ENCODE measurements at regions not wholly inside any gene's neighbourhood (a gene's known extent, or its start where the extent isn't known, plus 50 kb on each side); places are given as distances from the start of the nearest gene placed in this dataset.

DNA sequence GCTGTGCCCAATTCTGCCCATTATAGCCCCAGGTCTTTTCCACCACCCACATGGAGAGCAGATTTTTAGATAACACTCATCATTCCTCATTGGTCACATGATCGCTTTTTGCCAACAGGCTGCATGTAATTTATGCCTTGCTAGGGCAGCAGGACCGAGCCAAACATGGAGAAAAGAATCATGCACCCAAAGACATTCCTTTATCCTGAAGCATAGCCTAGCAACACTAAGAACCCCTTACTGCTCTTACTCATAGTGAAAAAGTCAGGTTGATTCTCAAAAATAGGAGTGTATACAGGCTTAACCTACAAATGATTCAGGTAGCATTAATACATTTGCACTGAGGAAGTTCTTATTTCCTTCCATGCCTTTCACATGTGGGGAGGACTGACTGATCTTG, 765.5 kb downstream of the NLGN4Y start:
- no peaks in the 10 kb centered on the region for H3K27me3 ChIP-seq (ENCODE audit: insufficient read depth)
- H3K4me3 ChIP-seq, result no peak overlapping the region
- Mint-ChIP-seq H3K27ac (no peak overlapping the region), H3K27me3 (ENCODE audit: insufficient read depth, low read depth, poor library complexity) (no peaks in the 10 kb centered on the region), H3K36me3 (ENCODE audit: low read depth) (no peaks in the 10 kb centered on the region), H3K4me1 (peaks cover 4% of the 10 kb centered on the region; the same call in 1 of the 3 replicates), H3K9me3 (no peaks in the 10 kb centered on the region), H3K4me3 (no peak overlapping the region)
- no peak overlapping the region for H2AFZ ChIP-seq
- ATAC-seq (no peak), DNase-seq (ENCODE audit: low spot score) (no peak)
- H3K4me2 ChIP-seq, result no peak overlapping the region
- no peaks in the 10 kb centered on the region for H3K79me2 ChIP-seq (replicated peaks; ENCODE audit: insufficient read depth)
- H3K4me1 ChIP-seq (ENCODE audit: insufficient read depth), result no peaks in the 10 kb centered on the region
- H3K36me3 ChIP-seq (ENCODE audit: insufficient read depth), result no peaks in the 10 kb centered on the region
- H3F3A ChIP-seq (replicated peaks; ENCODE audit: low read depth), result no peaks in the 10 kb centered on the region
- no peaks in the 10 kb centered on the region for H4K20me1 ChIP-seq (replicated peaks; ENCODE audit: insufficient read depth)
- no peaks in the 10 kb centered on the region for H3K9me2 ChIP-seq (ENCODE audit: insufficient read depth)
- no peak overlapping the region for H3K27ac ChIP-seq (ENCODE audit: low read depth)
- no peak for TF ChIP-seq POLR2AphosphoS5 (IDR thresholded peaks at IDR 0.05; ENCODE audit: low read depth)
- no peak for TF ChIP-seq ETS1 (IDR thresholded peaks at IDR 0.05)

DNA sequence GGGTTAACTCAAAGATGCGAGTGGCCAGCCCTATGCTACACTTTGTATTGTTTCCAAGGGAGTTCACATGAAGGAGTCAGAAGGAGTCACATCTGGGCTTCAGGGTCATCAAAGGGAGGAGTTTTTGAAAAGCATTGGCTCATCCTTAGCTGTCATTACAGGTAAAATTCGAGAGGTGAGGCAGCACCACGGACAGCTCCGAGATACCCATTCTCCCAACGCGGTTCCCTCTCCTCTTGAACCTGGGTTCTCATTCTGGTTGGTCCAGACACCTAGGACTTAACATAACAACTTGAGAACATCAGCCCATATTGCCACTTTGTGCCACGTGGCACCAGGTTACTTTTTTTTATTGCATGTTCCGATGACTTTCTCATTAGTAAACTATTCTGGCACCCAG, 768.6 kb downstream of the NLGN4Y start:
- Mint-ChIP-seq H3K27ac (no peak overlapping the region), H3K4me1 (peaks cover 4% of the 10 kb centered on the region; the same call in 1 of the 3 replicates), H3K4me3 (no peak overlapping the region), H3K36me3 (ENCODE audit: low read depth) (no peaks in the 10 kb centered on the region), H3K27me3 (ENCODE audit: insufficient read depth, low read depth, poor library complexity) (no peaks in the 10 kb centered on the region), H3K9me3 (no peaks in the 10 kb centered on the region)
- no peaks in the 10 kb centered on the region for H3K4me1 ChIP-seq (ENCODE audit: insufficient read depth)
- no peaks in the 10 kb centered on the region for H3F3A ChIP-seq (replicated peaks; ENCODE audit: low read depth)
- H3K79me2 ChIP-seq (replicated peaks; ENCODE audit: insufficient read depth), result no peaks in the 10 kb centered on the region
- no peaks in the 10 kb centered on the region for H3K27me3 ChIP-seq (ENCODE audit: insufficient read depth)
- H3K27ac ChIP-seq (ENCODE audit: low read depth), result no peak overlapping the region
- DNase-seq (ENCODE audit: low spot score) (peak; percentile 49), ATAC-seq (no peak)
- TF ChIP-seq, protein P1, sequence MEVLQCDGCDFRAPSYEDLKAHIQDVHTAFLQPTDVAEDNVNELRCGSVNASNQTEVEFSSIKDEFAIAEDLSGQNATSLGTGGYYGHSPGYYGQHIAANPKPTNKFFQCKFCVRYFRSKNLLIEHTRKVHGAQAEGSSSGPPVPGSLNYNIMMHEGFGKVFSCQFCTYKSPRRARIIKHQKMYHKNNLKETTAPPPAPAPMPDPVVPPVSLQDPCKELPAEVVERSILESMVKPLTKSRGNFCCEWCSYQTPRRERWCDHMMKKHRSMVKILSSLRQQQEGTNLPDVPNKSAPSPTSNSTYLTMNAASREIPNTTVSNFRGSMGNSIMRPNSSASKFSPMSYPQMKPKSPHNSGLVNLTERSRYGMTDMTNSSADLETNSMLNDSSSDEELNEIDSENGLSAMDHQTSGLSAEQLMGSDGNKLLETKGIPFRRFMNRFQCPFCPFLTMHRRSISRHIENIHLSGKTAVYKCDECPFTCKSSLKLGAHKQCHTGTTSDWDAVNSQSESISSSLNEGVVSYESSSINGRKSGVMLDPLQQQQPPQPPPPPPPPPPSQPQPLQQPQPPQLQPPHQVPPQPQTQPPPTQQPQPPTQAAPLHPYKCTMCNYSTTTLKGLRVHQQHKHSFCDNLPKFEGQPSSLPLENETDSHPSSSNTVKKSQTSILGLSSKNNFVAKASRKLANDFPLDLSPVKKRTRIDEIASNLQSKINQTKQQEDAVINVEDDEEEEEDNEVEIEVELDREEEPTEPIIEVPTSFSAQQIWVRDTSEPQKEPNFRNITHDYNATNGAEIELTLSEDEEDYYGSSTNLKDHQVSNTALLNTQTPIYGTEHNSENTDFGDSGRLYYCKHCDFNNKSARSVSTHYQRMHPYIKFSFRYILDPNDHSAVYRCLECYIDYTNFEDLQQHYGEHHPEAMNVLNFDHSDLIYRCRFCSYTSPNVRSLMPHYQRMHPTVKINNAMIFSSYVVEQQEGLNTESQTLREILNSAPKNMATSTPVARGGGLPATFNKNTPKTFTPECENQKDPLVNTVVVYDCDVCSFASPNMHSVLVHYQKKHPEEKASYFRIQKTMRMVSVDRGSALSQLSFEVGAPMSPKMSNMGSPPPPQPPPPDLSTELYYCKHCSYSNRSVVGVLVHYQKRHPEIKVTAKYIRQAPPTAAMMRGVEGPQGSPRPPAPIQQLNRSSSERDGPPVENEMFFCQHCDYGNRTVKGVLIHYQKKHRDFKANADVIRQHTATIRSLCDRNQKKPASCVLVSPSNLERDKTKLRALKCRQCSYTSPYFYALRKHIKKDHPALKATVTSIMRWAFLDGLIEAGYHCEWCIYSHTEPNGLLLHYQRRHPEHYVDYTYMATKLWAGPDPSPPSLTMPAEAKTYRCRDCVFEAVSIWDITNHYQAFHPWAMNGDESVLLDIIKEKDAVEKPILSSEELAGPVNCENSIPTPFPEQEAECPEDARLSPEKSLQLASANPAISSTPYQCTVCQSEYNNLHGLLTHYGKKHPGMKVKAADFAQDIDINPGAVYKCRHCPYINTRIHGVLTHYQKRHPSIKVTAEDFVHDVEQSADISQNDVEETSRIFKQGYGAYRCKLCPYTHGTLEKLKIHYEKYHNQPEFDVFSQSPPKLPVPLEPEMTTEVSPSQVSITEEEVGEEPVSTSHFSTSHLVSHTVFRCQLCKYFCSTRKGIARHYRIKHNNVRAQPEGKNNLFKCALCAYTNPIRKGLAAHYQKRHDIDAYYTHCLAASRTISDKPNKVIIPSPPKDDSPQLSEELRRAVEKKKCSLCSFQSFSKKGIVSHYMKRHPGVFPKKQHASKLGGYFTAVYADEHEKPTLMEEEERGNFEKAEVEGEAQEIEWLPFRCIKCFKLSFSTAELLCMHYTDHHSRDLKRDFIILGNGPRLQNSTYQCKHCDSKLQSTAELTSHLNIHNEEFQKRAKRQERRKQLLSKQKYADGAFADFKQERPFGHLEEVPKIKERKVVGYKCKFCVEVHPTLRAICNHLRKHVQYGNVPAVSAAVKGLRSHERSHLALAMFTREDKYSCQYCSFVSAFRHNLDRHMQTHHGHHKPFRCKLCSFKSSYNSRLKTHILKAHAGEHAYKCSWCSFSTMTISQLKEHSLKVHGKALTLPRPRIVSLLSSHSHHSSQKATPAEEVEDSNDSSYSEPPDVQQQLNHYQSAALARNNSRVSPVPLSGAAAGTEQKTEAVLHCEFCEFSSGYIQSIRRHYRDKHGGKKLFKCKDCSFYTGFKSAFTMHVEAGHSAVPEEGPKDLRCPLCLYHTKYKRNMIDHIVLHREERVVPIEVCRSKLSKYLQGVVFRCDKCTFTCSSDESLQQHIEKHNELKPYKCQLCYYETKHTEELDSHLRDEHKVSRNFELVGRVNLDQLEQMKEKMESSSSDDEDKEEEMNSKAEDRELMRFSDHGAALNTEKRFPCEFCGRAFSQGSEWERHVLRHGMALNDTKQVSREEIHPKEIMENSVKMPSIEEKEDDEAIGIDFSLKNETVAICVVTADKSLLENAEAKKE (CRISPR knock-in tag; IDR thresholded peaks at IDR 0.05), result no peak
- TF ChIP-seq, protein P2, sequence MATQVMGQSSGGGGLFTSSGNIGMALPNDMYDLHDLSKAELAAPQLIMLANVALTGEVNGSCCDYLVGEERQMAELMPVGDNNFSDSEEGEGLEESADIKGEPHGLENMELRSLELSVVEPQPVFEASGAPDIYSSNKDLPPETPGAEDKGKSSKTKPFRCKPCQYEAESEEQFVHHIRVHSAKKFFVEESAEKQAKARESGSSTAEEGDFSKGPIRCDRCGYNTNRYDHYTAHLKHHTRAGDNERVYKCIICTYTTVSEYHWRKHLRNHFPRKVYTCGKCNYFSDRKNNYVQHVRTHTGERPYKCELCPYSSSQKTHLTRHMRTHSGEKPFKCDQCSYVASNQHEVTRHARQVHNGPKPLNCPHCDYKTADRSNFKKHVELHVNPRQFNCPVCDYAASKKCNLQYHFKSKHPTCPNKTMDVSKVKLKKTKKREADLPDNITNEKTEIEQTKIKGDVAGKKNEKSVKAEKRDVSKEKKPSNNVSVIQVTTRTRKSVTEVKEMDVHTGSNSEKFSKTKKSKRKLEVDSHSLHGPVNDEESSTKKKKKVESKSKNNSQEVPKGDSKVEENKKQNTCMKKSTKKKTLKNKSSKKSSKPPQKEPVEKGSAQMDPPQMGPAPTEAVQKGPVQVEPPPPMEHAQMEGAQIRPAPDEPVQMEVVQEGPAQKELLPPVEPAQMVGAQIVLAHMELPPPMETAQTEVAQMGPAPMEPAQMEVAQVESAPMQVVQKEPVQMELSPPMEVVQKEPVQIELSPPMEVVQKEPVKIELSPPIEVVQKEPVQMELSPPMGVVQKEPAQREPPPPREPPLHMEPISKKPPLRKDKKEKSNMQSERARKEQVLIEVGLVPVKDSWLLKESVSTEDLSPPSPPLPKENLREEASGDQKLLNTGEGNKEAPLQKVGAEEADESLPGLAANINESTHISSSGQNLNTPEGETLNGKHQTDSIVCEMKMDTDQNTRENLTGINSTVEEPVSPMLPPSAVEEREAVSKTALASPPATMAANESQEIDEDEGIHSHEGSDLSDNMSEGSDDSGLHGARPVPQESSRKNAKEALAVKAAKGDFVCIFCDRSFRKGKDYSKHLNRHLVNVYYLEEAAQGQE (IDR thresholded peaks at IDR 0.05; ENCODE audit: unreplicated experiment), result peak; percentile 80
- TF ChIP-seq, protein P3, sequence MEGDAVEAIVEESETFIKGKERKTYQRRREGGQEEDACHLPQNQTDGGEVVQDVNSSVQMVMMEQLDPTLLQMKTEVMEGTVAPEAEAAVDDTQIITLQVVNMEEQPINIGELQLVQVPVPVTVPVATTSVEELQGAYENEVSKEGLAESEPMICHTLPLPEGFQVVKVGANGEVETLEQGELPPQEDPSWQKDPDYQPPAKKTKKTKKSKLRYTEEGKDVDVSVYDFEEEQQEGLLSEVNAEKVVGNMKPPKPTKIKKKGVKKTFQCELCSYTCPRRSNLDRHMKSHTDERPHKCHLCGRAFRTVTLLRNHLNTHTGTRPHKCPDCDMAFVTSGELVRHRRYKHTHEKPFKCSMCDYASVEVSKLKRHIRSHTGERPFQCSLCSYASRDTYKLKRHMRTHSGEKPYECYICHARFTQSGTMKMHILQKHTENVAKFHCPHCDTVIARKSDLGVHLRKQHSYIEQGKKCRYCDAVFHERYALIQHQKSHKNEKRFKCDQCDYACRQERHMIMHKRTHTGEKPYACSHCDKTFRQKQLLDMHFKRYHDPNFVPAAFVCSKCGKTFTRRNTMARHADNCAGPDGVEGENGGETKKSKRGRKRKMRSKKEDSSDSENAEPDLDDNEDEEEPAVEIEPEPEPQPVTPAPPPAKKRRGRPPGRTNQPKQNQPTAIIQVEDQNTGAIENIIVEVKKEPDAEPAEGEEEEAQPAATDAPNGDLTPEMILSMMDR (conservative IDR thresholded peaks at IDR 0.05; ENCODE audit: low read depth in 2 of 2), result no peak
- TF ChIP-seq JUNB (IDR thresholded peaks at IDR 0.05; ENCODE audit: unreplicated experiment) (no peak), ZNF114 (CRISPR knock-in tag; IDR thresholded peaks at IDR 0.05) (no peak), EZH2 (IDR thresholded peaks at IDR 0.05; ENCODE audit: low read depth, unreplicated experiment) (no peak), NANOG (IDR thresholded peaks at IDR 0.05; ENCODE audit: borderline replicate concordance) (no peak)
- no peaks in the 10 kb centered on the region for H3K36me3 ChIP-seq (ENCODE audit: insufficient read depth)
- no peaks in the 10 kb centered on the region for H3K9me2 ChIP-seq (ENCODE audit: insufficient read depth)
- H2AFZ ChIP-seq, result no peak overlapping the region
- no peak overlapping the region for H3K4me2 ChIP-seq
- no peak overlapping the region for H3K4me3 ChIP-seq
- H4K20me1 ChIP-seq (replicated peaks; ENCODE audit: insufficient read depth), result no peaks in the 10 kb centered on the region
